ENCODE measurements at regions not wholly inside any gene's neighbourhood (a gene's known extent, or its start where the extent isn't known, plus 50 kb on each side); places are given as distances from the start of the nearest gene placed in this dataset.

GRCh38 chr18:43819397-43819796 lies 542.1 kb upstream of the SYT4 start:
- Histone ChIP-seq H3K9ac (ENCODE audit: low read length) (no peak overlapping the region), H4K20me1 (ENCODE audit: insufficient read depth) (no peaks in the 10 kb centered on the region), H3K36me3 (ENCODE audit: control insufficient read depth in 1 of 2, insufficient read depth in 2 of 2, low read length in 2 of 2) (no peaks in the 10 kb centered on the region), H3K9me2 (ENCODE audit: insufficient read depth) (no peaks in the 10 kb centered on the region), H3K9me3 (ENCODE audit: control insufficient read depth in 1 of 2, insufficient read depth in 1 of 2, low read depth in 1 of 2, low read length in 2 of 2) (peaks cover 16 to 17% of the 10 kb centered on the region in 2 experiments; a peak in 2 of 4 replicates), H3K79me2 (ENCODE audit: insufficient read depth, low read length) (no peaks in the 10 kb centered on the region), H2AFZ (ENCODE audit: low read depth, low read length, poor library complexity, severe bottlenecking) (no peak overlapping the region), H3K4me1 (ENCODE audit: control insufficient read depth in 1 of 2, insufficient read depth in 2 of 2, low read length in 2 of 2) (no peaks in the 10 kb centered on the region), H3K27me3 (ENCODE audit: insufficient read depth, low read length) (no peaks in the 10 kb centered on the region), H3K4me3 (replicated peaks in 1 of 2; ENCODE audit: low read depth in 1 of 2, low read length in 2 of 2) (no peak overlapping the region), H3K27ac (ENCODE audit: low read depth, low read length) (no peak overlapping the region), H3K4me2 (ENCODE audit: low read length) (no peak overlapping the region)
- TF ChIP-seq, protein P1, sequence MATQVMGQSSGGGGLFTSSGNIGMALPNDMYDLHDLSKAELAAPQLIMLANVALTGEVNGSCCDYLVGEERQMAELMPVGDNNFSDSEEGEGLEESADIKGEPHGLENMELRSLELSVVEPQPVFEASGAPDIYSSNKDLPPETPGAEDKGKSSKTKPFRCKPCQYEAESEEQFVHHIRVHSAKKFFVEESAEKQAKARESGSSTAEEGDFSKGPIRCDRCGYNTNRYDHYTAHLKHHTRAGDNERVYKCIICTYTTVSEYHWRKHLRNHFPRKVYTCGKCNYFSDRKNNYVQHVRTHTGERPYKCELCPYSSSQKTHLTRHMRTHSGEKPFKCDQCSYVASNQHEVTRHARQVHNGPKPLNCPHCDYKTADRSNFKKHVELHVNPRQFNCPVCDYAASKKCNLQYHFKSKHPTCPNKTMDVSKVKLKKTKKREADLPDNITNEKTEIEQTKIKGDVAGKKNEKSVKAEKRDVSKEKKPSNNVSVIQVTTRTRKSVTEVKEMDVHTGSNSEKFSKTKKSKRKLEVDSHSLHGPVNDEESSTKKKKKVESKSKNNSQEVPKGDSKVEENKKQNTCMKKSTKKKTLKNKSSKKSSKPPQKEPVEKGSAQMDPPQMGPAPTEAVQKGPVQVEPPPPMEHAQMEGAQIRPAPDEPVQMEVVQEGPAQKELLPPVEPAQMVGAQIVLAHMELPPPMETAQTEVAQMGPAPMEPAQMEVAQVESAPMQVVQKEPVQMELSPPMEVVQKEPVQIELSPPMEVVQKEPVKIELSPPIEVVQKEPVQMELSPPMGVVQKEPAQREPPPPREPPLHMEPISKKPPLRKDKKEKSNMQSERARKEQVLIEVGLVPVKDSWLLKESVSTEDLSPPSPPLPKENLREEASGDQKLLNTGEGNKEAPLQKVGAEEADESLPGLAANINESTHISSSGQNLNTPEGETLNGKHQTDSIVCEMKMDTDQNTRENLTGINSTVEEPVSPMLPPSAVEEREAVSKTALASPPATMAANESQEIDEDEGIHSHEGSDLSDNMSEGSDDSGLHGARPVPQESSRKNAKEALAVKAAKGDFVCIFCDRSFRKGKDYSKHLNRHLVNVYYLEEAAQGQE (IDR thresholded peaks at IDR 0.05; ENCODE audit: low read depth) = no peak
- TF ChIP-seq SP1 (IDR thresholded peaks at IDR 0.05; ENCODE audit: low read depth) = no peak
- no peak for TF ChIP-seq SRF (IDR thresholded peaks at IDR 0.05; ENCODE audit: low read depth)
- no peak for TF ChIP-seq FOSL1 (IDR thresholded peaks at IDR 0.05; ENCODE audit: low read depth)
- TF ChIP-seq JUND (IDR thresholded peaks at IDR 0.05) = no peak
- no peak for TF ChIP-seq ZNF274 (IDR thresholded peaks at IDR 0.05; ENCODE audit: low read depth, low read length)
- TF ChIP-seq POLR2A (IDR thresholded peaks at IDR 0.05; ENCODE audit: borderline replicate concordance, extremely low read depth, insufficient read depth, insufficient read length) = no peak
- TF ChIP-seq, protein P2, sequence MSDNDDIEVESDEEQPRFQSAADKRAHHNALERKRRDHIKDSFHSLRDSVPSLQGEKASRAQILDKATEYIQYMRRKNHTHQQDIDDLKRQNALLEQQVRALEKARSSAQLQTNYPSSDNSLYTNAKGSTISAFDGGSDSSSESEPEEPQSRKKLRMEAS (IDR thresholded peaks at IDR 0.05) = no peak
- no peak for TF ChIP-seq SIN3A (IDR thresholded peaks at IDR 0.05; ENCODE audit: low read depth)
- no peak for TF ChIP-seq CBX3 (IDR thresholded peaks at IDR 0.05; ENCODE audit: low read depth)
- TF ChIP-seq CEBPB (IDR thresholded peaks at IDR 0.05; ENCODE audit: low read depth) = no peak
- no peak for TF ChIP-seq EGR1 (IDR thresholded peaks at IDR 0.05; ENCODE audit: low read depth)
- TF ChIP-seq, protein P3, sequence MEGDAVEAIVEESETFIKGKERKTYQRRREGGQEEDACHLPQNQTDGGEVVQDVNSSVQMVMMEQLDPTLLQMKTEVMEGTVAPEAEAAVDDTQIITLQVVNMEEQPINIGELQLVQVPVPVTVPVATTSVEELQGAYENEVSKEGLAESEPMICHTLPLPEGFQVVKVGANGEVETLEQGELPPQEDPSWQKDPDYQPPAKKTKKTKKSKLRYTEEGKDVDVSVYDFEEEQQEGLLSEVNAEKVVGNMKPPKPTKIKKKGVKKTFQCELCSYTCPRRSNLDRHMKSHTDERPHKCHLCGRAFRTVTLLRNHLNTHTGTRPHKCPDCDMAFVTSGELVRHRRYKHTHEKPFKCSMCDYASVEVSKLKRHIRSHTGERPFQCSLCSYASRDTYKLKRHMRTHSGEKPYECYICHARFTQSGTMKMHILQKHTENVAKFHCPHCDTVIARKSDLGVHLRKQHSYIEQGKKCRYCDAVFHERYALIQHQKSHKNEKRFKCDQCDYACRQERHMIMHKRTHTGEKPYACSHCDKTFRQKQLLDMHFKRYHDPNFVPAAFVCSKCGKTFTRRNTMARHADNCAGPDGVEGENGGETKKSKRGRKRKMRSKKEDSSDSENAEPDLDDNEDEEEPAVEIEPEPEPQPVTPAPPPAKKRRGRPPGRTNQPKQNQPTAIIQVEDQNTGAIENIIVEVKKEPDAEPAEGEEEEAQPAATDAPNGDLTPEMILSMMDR (IDR thresholded peaks at IDR 0.05 in 2 of 3, conservative IDR thresholded peaks at IDR 0.05 in 1 of 3; ENCODE audit: borderline replicate concordance in 1 of 3, insufficient read depth in 1 of 3, low read depth in 2 of 3, low read length in 2 of 3) = no peak
- CTCF ChIA-PET = no interaction called here
- no TSS peak for BruUV-seq (replicated peaks)
- POLR2A ChIA-PET = no interaction called here
- intact Hi-C loops (cut with micrococcal nuclease) = no loop called here
- no peak for DNase-seq (ENCODE audit: low read depth, low spot score)
- RAD21 ChIA-PET (ENCODE audit: low non-redundant PET in 1 of 2, low total read pairs in 2 of 2, uncharacterized antibody in 2 of 2, unreplicated experiment in 2 of 2) = no interaction called here
- ATAC-seq = no peak

Data from HCT116 (cell line).